PC-3 (cell line): ENCODE measurements at regions not wholly inside any gene's neighbourhood (a gene's known extent, or its start where the extent isn't known, plus 50 kb on each side); places are given as distances from the start of the nearest gene placed in this dataset.

Source experiments
- ATAC-seq: fragments of 200-7000 bp; cut with Tn5 transposase; 2 replicates; pipeline ENCODE4 v1.9.1; 2020; ENCODE audit warnings: mild to moderate bottlenecking, moderate library complexity
- BruUV-seq: library from RNA; stranded (reverse); fragments of 400-500 nt; replicated peaks from 2 replicates; lab custom pipeline; 2021; lab: Mats Ljungman, UMichigan
- CTCF ChIA-PET: fragments of 300-600 bp; sonication (Branson Sonifier 250); formaldehyde crosslinking; loops from one replicate; lab custom pipeline; 2022; ENCODE audit warnings: antibody characterized with exemption; lab: Charles Lee
- POLR2A ChIA-PET: fragments of 300-600 bp; sonication (Branson Sonifier 250); formaldehyde crosslinking; loops from one replicate; lab custom pipeline; 2022; ENCODE audit warnings: antibody characterized with exemption; ENCODE audit not compliant: unreplicated experiment; lab: Charles Lee
- DNase-seq: peaks from one replicate; pipeline ENCODE4 v3.0.0-alpha.2; 2015
- H2AFZ ChIP-seq: fragments of 300-600 bp; sonication (generic); 2 replicates; pipeline ENCODE4 v1.6.0; 2016; ENCODE audit warnings: antibody characterized with exemption, low read length
- H3F3A ChIP-seq: fragments of 300-600 bp; sonication (generic); one replicate; pipeline ENCODE4 v1.6.0; 2017; ENCODE audit warnings: antibody characterized with exemption, low read length, control low read depth, mild to moderate bottlenecking; ENCODE audit not compliant: unreplicated experiment
- H3K27ac ChIP-seq: fragments of 300-600 bp; sonication (generic); 2 replicates; pipeline ENCODE4 v1.5.1; 2016; ENCODE audit warnings: mild to moderate bottlenecking, low read length
- H3K27me3 ChIP-seq: fragments of 300-600 bp; sonication (generic); 2 replicates; pipeline ENCODE4 v1.6.1; 2016; ENCODE audit warnings: low read length, mixed read lengths
- H3K36me3 ChIP-seq: fragments of 300-600 bp; sonication (generic); 2 replicates; pipeline ENCODE4 v1.6.1; 2016; ENCODE audit warnings: low read depth, mixed run types, low read length, mixed read lengths
- H3K4me1 ChIP-seq: fragments of 300-600 bp; sonication (generic); 2 replicates; pipeline ENCODE4 v1.5.1; 2016; ENCODE audit warnings: low read length; ENCODE audit not compliant: insufficient read depth
- H3K4me2 ChIP-seq: fragments of 300-600 bp; sonication (generic); 2 replicates; pipeline ENCODE4 v1.6.0; 2016; ENCODE audit warnings: low read length
- H3K4me3 ChIP-seq: fragments of 300-600 bp; sonication (generic); 2 replicates; pipeline ENCODE4 v1.5.1; 2016; ENCODE audit warnings: mild to moderate bottlenecking, low read length, mixed read lengths
- H3K79me2 ChIP-seq: fragments of 300-600 bp; sonication (generic); 2 replicates; pipeline ENCODE4 v1.6.1; 2017; ENCODE audit warnings: low read length, mixed read lengths
- H3K9ac ChIP-seq: fragments of 300-600 bp; sonication (generic); 2 replicates; pipeline ENCODE4 v1.6.0; 2016; ENCODE audit warnings: mild to moderate bottlenecking, low read length
- H3K9me2 ChIP-seq: fragments of 300-600 bp; sonication (generic); replicated peaks from 2 replicates; pipeline ENCODE4 v1.6.1; 2016; ENCODE audit warnings: mixed run types, low read length, mixed read lengths
- H3K9me3 ChIP-seq: fragments of 300-600 bp; sonication (generic); 2 replicates; pipeline ENCODE4 v1.6.1; 2016; ENCODE audit warnings: low read length, mixed read lengths
- H4K20me1 ChIP-seq: fragments of 300-600 bp; sonication (generic); 2 replicates; pipeline ENCODE4 v1.6.1; 2016; ENCODE audit warnings: low read length, mixed read lengths
- CTCF ChIP-seq: fragments of 300-600 bp; sonication (generic); conservative IDR thresholded peaks from 2 replicates; pipeline ENCODE4 v1.5.1; 2017; ENCODE audit warnings: antibody characterized with exemption, low read depth, mild to moderate bottlenecking, low read length
- EZH2 ChIP-seq: fragments of 300-600 bp; sonication (generic); IDR thresholded peaks from one replicate; pipeline ENCODE4 v1.6.1; 2017; ENCODE audit warnings: antibody characterized with exemption, mild to moderate bottlenecking, low read length; ENCODE audit not compliant: unreplicated experiment
- EZH2phosphoT487 ChIP-seq: fragments of 300-600 bp; sonication (generic); IDR thresholded peaks from 2 replicates; pipeline ENCODE4 v1.6.1; 2018; ENCODE audit warnings: mild to moderate bottlenecking, antibody characterized with exemption, low read length, borderline replicate concordance
- intact Hi-C: fragments of 100-400 bp; cut with micrococcal nuclease; formaldehyde crosslinking; loops from 2 replicates; pipeline ENCODE4 v1.9.0; 2023

- ATAC-seq = no peak
- Histone ChIP-seq H4K20me1 (no peaks in the 10 kb centered on the region), H3F3A (no peaks in the 10 kb centered on the region), H3K4me3 (no peak overlapping the region), H3K79me2 (no peaks in the 10 kb centered on the region), H3K4me2 (no peak overlapping the region), H3K36me3 (no peaks in the 10 kb centered on the region), H2AFZ (no peak overlapping the region), H3K9me2 (no peaks in the 10 kb centered on the region), H3K9ac (no peak overlapping the region), H3K4me1 (no peaks in the 10 kb centered on the region), H3K27ac (no peak overlapping the region), H3K27me3 (no peaks in the 10 kb centered on the region), H3K9me3 (no peaks in the 10 kb centered on the region)
- intact Hi-C loops = no loop called here
- TF ChIP-seq EZH2phosphoT487 = no peak
- no peak for TF ChIP-seq EZH2
- TF ChIP-seq CTCF = no peak
- BruUV-seq = no TSS peak
- ChIA-PET POLR2A (no interaction called here), CTCF (no interaction called here)
- no peak for DNase-seq
These were observed 251.1 kb upstream of the CD180 start for GRCh38 chr5:67447732-67448131.

- Histone ChIP-seq H3K27me3 (no peaks in the 10 kb centered on the region), H3K4me1 (no peaks in the 10 kb centered on the region), H3K27ac (no peak overlapping the region), H3K4me3 (no peak overlapping the region), H3F3A (no peaks in the 10 kb centered on the region), H3K9me2 (no peaks in the 10 kb centered on the region), H3K79me2 (no peaks in the 10 kb centered on the region), H3K9me3 (no peaks in the 10 kb centered on the region), H3K36me3 (no peaks in the 10 kb centered on the region), H3K9ac (no peak overlapping the region), H2AFZ (no peak overlapping the region), H4K20me1 (no peaks in the 10 kb centered on the region), H3K4me2 (no peak overlapping the region)
- no peak for ATAC-seq
- ChIA-PET CTCF (no interaction called here), POLR2A (no interaction called here)
- intact Hi-C loops = no loop called here
- BruUV-seq = no TSS peak
- TF ChIP-seq EZH2phosphoT487 (no peak), EZH2 (no peak), CTCF (no peak)
- DNase-seq = no peak
These were observed 241.6 kb upstream of the CD180 start for GRCh38 chr5:67437905-67438845.

GRCh38 chr5:67435032-67435431 lies 238.4 kb upstream of the CD180 start:
- H3F3A ChIP-seq = no peaks in the 10 kb centered on the region
- H3K9ac ChIP-seq = no peak overlapping the region
- intact Hi-C loops = no loop called here
- ATAC-seq (no peak), DNase-seq (no peak)
- BruUV-seq = no TSS peak
- CTCF ChIA-PET = no interaction called here
- no peak overlapping the region for H3K4me3 ChIP-seq
- H3K27ac ChIP-seq = no peak overlapping the region
- TF ChIP-seq EZH2phosphoT487 (no peak), EZH2 (no peak), CTCF (no peak)
- H3K79me2 ChIP-seq = no peaks in the 10 kb centered on the region
- POLR2A ChIA-PET = no interaction called here
- no peak overlapping the region for H3K4me2 ChIP-seq
- H4K20me1 ChIP-seq = no peaks in the 10 kb centered on the region
- no peaks in the 10 kb centered on the region for H3K9me2 ChIP-seq
- H3K9me3 ChIP-seq = no peaks in the 10 kb centered on the region
- H3K36me3 ChIP-seq = no peaks in the 10 kb centered on the region
- no peaks in the 10 kb centered on the region for H3K27me3 ChIP-seq
- no peak overlapping the region for H2AFZ ChIP-seq
- H3K4me1 ChIP-seq = no peaks in the 10 kb centered on the region
